Myocyte (in vitro differentiated cells): ENCODE measurements at regions not wholly inside any gene's neighbourhood (a gene's known extent, or its start where the extent isn't known, plus 50 kb on each side); places are given as distances from the start of the nearest gene placed in this dataset.

Experiments used
- DNase-seq: peaks from one replicate; pipeline ENCODE4 v3.0.0-alpha.2; 2012; ENCODE audit warnings: low read depth

DNA sequence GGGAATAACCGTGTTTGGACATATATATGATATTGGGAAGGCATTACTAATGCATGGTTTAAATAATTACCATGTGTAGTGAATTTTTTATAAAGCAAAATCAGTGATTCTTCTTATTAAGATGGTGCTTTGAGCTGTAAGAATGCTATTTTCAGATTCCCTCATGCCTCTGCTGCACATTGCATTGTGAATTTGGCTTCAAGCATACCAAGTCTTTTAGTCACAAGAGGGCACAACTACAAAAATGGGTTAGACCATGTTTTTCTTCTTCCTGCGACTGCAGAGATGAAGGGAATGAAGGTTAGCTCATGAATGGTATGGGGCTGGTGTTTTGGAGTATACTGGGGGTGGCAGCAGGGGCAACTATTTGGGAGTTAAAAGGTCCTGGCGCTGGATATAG is 320.1 kb downstream of the SLC4A3 start:
- peak; percentile 45 for DNase-seq

GRCh38 chr2:219949053-219949452 is 321.6 kb downstream of the SLC4A3 start:
- no peak for DNase-seq

DNA sequence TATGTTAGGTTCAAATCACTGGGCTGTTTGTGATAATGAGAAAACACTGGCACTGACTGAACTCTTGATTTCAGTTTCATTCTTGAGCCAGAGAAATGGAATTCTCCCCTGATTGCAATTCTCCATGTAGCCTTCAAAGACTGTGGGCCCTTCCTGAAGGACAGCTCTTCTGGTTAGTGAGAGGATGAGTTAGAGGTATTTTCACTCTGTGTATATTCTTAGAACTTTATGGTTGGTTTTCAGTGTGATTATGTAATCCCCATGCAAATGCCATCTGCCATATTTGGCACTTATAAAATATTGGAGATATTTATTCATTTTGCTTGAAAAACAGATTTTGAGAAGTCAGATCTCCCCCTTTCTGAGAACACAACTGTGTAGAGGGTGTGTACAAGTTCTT is 323.7 kb downstream of the SLC4A3 start:
- peak; percentile 11 for DNase-seq

DNA sequence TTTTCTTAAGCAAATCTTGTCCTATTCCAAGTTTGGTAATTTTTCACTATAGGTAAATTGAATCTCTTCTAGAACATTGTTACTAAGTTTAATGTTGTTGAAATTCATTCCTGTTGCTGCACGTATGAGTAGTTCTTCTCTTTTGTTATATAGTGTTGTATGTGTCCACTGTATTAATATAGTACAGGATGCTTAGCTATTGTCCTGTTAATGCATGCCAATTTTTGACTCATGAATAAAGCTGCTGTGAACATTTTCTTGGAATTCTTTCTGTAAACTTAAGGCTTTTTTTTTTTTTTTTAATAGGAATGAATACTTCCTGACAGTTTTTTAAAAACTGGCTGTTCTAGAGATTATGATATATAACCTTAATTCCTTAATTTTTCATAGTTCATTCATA is 326.9 kb downstream of the SLC4A3 start:
- DNase-seq: no peak

GRCh38 chr2:219957820-219958219 is 330.4 kb downstream of the SLC4A3 start:
- DNase-seq: no peak

- no peak for DNase-seq
Measured at GRCh38 chr2:219958941-219959340, 331.5 kb downstream of the SLC4A3 start.

DNA sequence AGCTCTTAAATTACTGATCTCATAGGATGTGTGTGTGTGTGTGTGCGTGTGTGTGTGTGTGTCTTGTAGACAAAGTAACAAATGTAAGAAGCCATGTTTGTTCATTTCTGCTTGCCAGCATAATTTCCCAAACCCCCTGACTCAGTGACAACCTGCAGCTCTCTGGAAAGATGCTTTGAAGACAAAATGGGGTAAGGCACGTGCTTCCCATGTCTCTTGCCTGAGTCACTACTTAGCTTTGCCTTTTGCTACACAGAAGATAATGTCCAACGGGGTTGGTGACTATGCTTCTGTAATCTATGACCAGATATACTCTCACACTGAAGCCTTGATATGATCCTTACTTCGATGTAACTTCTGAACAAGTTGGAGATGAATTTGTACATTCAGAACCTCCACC is 332.0 kb downstream of the SLC4A3 start:
- no peak for DNase-seq

- peak; percentile 13 for DNase-seq
Measured at GRCh38 chr2:219961947-219962498, 334.6 kb downstream of the SLC4A3 start.

- DNase-seq: no peak
Measured at GRCh38 chr2:219962801-219963200, 335.4 kb downstream of the SLC4A3 start.

DNA sequence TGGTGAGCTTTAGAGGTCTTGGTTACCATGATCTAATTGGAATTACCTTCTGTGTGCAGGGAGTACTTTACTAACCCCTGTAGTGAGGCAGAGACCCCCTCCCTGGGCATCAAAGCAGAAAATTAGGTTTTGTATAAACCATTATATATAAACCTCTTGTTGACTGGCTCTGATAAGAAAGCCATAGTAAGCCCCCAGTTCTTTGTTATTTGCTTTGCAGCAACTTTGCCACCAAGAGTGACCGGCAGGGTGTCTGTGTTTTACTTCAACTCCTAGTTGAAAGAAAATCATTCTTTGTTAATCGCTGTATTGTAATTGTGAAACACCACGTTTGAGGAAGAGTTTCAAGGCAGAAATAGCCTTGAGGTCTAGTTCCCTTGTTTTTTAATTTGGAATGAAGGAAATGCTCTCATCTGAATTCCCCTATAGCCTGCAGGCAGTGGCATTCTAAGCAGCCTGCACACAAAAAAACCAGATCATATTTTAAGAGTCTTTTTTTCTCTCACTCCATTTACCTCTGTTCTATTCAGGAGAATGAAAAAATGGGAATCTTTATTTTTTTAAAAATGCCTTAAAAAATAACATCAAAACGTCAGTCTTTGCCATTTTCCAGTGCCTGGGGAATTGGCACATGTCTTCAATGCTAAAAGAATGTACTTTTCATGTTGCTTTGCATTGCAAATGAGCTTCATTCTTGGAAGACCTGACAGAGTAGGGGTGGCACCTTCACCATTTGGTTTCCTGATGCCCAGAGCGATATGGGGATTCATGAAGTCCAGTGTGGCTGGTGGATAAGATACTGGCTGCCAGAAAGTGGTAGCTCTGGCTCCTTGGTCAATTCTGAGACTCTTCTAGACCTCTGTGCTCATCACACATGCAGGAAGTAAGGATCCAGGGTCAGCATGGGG is 338.1 kb downstream of the SLC4A3 start:
- DNase-seq: no peak

DNA sequence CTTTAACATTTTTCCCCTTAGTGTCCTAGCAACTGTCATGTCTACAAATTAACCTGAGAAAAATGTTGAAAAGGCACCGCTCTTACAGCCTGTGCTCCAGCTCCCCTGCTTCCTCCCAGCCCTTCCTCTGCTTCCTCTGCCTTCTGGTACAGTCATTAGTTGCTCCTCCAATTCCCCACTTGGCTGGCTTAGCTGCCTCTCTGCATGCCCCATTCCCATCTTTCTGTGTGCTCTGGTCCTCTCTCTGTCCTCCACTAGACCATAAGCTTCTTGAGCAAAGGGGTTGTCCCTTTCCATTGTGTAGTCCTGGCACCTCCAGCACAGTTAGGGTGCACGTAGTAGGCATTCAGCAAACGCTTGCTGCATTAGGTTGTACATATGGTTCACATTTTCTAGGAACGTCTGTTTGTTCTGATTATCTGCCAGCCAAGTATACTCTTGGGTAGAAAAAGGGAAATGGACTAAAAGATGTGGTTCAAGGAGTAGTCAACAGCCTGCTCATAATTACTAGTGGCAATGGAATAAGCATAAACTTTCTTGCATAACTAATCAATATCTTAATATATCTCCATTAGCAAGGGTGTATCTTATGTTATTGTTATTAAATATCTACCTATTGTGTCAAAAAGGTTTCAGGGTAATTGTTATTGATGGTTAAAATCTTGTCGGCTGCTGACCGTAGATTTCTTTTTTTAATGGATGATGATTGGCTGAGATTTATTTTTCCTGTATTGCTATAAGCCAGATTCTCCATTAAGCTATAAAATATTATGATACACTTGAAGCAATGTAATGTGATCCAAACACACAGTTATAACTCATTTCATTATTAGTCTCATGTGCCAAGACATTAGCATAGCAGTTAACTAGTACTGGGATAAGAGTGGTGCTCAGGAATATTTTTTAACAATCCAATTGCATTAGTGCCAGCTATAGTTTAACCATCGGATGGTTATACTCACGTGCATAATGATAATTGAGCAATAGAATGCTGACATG is 340.1 kb downstream of the SLC4A3 start:
- DNase-seq: no peak

DNA sequence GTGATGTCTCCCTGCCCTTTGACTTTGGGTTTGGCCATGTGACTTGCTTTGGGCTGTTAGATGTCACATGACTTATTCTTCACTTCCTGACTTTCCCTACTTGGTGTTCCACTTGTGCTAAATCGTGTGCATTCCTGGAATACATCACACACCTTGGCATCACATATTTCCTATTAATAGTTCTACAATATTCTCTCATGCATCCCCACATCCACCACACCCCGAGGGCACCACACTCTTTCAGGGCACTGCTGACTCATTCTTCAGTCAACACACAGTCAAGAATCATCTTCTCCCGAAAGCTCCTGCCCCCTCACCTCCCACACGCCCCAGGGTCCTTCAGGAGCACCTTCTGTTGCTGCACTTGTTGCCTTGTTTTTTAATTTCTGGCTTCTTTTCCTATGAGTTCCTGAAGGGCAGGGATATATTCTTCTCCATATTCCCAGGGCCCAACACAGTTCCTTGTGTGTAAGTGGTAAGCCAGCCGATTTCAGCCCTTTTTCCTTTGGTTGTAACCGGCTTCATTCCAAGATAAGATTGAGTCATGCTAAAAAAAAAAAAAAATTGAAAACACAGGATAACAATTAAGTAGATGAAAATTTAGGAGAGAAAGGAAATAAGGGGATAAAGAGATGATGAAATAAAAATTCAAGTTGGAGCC is 341.4 kb downstream of the SLC4A3 start:
- DNase-seq: peak; percentile 41

- DNase-seq: peak; percentile 78
Measured at GRCh38 chr2:219969508-219969907, 342.1 kb downstream of the SLC4A3 start.

- no peak for DNase-seq
Measured at GRCh38 chr2:219973136-219973535, 345.7 kb downstream of the SLC4A3 start.

DNA sequence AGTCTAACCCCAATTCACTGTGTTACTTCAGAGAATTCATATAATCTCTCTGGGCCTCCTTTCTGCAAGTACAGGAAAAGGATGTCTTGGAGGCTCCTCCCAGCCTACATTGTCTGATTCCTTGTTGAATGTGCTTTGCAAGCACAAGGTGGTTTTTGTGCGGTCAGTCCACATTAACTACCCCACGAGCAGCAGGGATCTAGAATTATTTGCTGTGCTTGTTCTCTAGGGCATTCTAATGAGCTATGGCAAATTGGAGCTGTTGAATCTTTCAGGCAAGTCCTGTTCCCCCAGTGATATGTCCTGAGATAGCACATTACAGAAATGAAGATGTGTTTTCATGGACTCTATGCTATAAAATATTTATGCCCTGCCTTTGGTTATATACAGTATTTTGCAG is 349.4 kb downstream of the SLC4A3 start:
- no peak for DNase-seq

DNA sequence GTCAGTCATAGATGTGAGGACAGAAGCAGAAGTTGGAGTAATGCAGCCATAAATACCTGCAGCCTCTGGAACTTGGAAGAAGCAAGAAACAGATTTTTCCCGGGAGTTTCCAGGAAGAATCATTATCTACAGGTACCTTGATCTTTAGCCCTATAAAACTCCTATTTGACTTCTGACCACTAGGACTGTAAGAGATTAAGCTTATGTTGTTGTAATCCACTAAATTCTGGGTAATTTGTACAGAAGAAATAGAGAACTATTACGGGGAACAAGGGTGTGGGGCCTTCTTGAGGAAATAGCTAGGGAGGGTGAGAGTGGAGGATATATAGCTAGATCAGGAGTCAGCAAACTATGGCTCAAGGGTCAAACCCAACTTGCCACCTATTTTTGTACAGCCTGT is 353.2 kb downstream of the SLC4A3 start:
- no peak for DNase-seq

DNA sequence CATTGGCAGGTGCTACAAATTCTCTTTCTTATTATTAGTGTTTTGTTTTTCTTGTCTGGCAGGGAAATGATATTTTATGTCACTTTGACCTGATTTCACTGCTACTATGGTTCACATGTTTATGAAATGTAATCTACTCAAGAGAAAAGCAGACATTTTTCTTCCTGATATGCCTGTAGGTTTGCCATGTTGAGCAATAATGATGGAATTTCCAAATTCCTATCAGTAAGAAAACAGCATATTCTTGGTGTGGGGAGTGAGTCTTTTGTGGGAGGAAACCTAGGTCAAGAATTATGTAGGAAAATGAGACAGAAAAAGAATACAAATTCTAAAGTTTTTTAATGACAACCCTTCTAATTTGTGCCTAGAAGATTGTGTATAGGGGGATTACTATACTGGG is 356.4 kb downstream of the SLC4A3 start:
- no peak for DNase-seq

DNA sequence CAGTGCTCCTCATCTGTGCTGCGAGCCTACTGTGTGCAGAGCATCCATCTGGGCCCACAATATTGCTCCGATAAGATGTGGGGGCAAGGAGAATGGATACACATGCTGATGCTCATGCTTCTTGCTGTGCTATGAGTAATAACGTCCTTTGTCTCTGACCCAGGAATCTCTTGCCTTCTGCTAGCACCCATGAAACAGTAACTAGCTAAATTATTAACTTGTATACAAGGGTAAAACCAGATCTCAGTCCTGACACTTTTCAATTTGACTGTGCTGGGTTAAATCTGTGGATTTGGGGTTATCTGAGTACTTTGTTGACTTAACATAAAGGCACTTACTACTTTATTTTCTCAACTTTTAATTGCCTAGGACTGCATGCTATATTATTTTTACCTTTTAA is 357.6 kb downstream of the SLC4A3 start:
- no peak for DNase-seq

- peak; percentile 33 for DNase-seq
Measured at GRCh38 chr2:219987830-219988229, 360.4 kb downstream of the SLC4A3 start.

- no peak for DNase-seq
Measured at GRCh38 chr2:219989744-219990143, 362.3 kb downstream of the SLC4A3 start.

DNA sequence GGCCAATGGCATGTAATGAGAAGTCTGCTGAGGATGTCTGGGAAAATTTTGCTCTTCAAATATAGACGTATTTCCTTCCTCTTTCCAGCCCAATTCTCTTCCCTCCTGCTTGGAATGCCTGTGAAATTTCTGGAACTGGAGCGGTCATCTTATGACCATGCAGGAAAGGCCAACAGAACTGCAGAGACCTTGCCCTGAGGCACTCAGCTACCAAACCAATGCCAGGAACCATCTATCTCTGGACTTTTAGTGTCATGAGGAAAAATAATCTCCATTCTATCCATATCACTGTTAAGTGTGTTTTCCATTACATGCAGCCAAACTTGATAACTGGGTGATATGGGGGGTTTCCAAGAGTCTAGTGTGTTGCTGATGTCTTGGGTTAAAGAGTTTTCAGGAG is 363.7 kb downstream of the SLC4A3 start:
- DNase-seq: no peak
